ENCODE measurements at regions not wholly inside any gene's neighbourhood (a gene's known extent, or its start where the extent isn't known, plus 50 kb on each side); places are given as distances from the start of the nearest gene placed in this dataset.
"Not testable (repeated sequence)": the region's sequence is repeated elsewhere in the genome, so short reads cannot be mapped to it uniquely, and the experiment has no call there.

DNA sequence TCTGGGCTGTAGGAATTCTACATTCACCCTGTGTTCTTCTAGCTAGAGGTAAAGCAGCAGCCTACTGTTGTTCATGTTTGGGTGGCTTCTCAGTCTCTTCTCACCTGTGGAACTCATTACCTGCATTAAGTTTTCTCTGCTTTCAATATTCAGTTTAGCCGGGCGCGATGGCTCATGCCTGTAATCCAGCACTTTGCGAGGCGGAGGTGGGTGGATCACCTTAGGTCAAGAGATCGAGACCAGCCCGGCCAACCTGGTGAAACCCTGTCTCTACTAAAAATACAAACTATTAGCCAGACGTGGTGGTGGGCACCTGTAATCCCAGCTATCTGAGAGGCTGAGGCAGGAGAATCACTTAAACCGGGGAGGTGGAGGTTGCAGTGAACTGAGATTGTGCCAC, 139.8 kb upstream of the UBE2E3 start:
- no peaks in the 10 kb centered on the region for H3K9me3 ChIP-seq (ENCODE audit: low read depth)
- no peaks in the 10 kb centered on the region for H3K36me3 ChIP-seq
- H3K27me3 ChIP-seq: no peaks in the 10 kb centered on the region
- H3K4me1 ChIP-seq (ENCODE audit: low read depth): no peaks in the 10 kb centered on the region
- no peak for TF ChIP-seq CTCF (IDR thresholded peaks at IDR 0.05; ENCODE audit: low read depth, low read length)
- H3K27ac ChIP-seq: no peak overlapping the region
- no peak overlapping the region for H3K4me3 ChIP-seq
- no peak for DNase-seq (ENCODE audit: low read depth in 1 of 2, low spot score in 1 of 2)

- Histone ChIP-seq H3K4me1 (ENCODE audit: low read depth) (no peaks in the 10 kb centered on the region), H3K27ac (no peak overlapping the region), H3K36me3 (no peaks in the 10 kb centered on the region), H3K4me3 (no peak overlapping the region), H3K27me3 (no peaks in the 10 kb centered on the region), H3K9me3 (ENCODE audit: low read depth) (no peaks in the 10 kb centered on the region)
- DNase-seq (ENCODE audit: low read depth in 1 of 2, low spot score in 1 of 2): no peak
- TF ChIP-seq CTCF (IDR thresholded peaks at IDR 0.05; ENCODE audit: low read depth, low read length): no peak
Measured at GRCh38 chr2:180829836-180830235, 150.6 kb upstream of the UBE2E3 start.

DNA sequence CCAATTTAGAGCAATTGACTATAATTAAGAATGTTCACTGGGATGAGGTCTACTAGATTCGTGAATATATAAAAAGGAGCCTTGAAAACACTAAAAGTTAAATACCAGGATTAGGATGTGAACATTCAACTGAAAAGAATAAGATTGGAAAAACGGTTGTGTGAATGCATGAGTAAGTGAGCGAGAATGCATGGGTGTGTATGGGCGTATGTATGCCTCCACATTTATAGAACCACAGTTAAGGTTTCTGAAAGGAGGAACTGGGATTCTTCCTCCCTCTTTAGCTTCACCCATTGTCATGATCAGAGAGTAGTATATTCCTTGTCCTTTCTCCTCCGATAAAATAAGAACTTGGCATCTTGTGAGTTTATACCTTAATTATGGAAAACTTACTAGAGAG, 151.1 kb upstream of the UBE2E3 start:
- Histone ChIP-seq H3K4me3 (no peak overlapping the region), H3K36me3 (no peaks in the 10 kb centered on the region), H3K9me3 (ENCODE audit: low read depth) (no peaks in the 10 kb centered on the region), H3K4me1 (ENCODE audit: low read depth) (no peaks in the 10 kb centered on the region), H3K27ac (no peak overlapping the region), H3K27me3 (no peaks in the 10 kb centered on the region)
- no peak for DNase-seq (ENCODE audit: low read depth in 1 of 2, low spot score in 1 of 2)
- TF ChIP-seq CTCF (IDR thresholded peaks at IDR 0.05; ENCODE audit: low read depth, low read length): no peak

DNA sequence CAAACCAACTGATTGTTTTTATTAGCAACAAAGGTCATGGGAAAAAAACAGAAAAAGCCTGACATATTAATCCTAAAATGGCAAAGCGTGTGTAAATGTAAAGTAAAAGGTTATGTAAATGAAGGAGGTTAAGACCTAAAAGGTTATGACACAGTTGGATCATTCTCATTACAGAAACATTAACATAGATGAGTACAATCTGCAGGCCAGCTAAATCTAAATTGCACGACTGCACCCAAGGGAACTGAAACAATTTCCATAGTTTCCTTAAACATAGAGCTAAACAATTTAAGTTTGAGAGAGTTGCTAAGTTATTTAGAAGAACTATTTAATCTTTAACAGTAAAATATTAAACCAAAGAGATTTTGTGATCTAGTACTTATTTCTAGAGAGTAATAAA, 151.6 kb upstream of the UBE2E3 start:
- no peak for TF ChIP-seq CTCF (IDR thresholded peaks at IDR 0.05; ENCODE audit: low read depth, low read length)
- no peak for DNase-seq (ENCODE audit: low read depth in 1 of 2, low spot score in 1 of 2)
- H3K4me3 ChIP-seq: no peak overlapping the region
- H3K27ac ChIP-seq: no peak overlapping the region
- no peaks in the 10 kb centered on the region for H3K4me1 ChIP-seq (ENCODE audit: low read depth)
- H3K9me3 ChIP-seq (ENCODE audit: low read depth): no peaks in the 10 kb centered on the region
- H3K36me3 ChIP-seq: no peaks in the 10 kb centered on the region
- H3K27me3 ChIP-seq: no peaks in the 10 kb centered on the region

- peak in 1 of 2 donors; percentile 52 for DNase-seq (ENCODE audit: low read depth in 1 of 2, low spot score in 1 of 2)
- Histone ChIP-seq H3K27ac (no peak overlapping the region), H3K4me1 (ENCODE audit: low read depth) (no peaks in the 10 kb centered on the region), H3K9me3 (ENCODE audit: low read depth) (no peaks in the 10 kb centered on the region), H3K36me3 (no peaks in the 10 kb centered on the region), H3K4me3 (no peak overlapping the region), H3K27me3 (no peaks in the 10 kb centered on the region)
- no peak for TF ChIP-seq CTCF (IDR thresholded peaks at IDR 0.05; ENCODE audit: low read depth, low read length)
Measured at GRCh38 chr2:180823546-180824141, 156.8 kb upstream of the UBE2E3 start.

DNA sequence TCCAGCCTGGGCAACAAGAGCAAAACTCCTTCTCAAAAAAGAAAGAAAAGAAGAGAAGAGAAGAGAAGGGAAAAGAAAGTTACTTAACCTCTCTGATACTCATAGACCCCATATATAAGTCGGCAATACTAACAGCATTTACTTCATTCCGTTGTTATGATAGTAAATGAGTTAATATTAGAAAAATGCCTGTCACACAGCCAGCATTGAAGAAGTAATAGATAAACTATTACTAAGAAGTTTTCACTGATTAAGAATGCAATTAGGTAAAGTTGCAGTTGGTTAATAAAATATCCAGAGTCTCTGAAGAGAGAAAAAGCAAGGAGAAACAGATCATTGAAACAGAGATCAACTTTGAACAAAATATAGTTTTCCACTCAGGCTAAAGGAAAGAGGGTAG, 161.3 kb upstream of the UBE2E3 start:
- Histone ChIP-seq H3K4me1 (ENCODE audit: low read depth) (no peaks in the 10 kb centered on the region), H3K27me3 (no peaks in the 10 kb centered on the region), H3K9me3 (ENCODE audit: low read depth) (no peaks in the 10 kb centered on the region), H3K27ac (no peak overlapping the region), H3K36me3 (no peaks in the 10 kb centered on the region), H3K4me3 (no peak overlapping the region)
- TF ChIP-seq CTCF (IDR thresholded peaks at IDR 0.05; ENCODE audit: low read depth, low read length): no peak
- DNase-seq (ENCODE audit: low read depth in 1 of 2, low spot score in 1 of 2): peak in 1 of 2 donors; percentile 3

DNA sequence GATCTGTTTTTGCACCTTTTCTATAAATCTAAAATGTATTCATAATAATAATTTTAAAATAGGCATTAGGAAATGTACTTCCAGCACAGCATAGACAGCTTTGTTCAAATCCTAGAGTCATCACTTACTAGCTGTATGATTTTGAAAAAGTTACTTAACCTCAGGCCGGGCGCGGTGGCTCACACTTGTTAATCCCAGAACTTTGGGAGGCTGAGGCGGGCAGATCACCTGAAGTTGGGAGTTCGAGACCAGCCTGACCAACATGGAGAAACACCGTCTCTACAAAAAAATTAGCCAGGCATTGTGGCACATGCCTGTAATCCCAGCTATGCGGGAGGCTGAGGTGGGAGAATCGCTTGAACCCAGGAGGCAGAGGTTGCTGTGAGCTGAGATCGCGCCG, 161.7 kb upstream of the UBE2E3 start:
- not testable (repeated sequence) for H3K27ac ChIP-seq; H3K27me3 ChIP-seq; H3K36me3 ChIP-seq; H3K9me3 ChIP-seq (ENCODE audit: low read depth); H3K4me3 ChIP-seq; H3K4me1 ChIP-seq (ENCODE audit: low read depth); DNase-seq (ENCODE audit: low read depth in 1 of 2, low spot score in 1 of 2)
